Ovary (tissue), 3 donors: ENCODE measurements at regions not wholly inside any gene's neighbourhood (a gene's known extent, or its start where the extent isn't known, plus 50 kb on each side); places are given as distances from the start of the nearest gene placed in this dataset.

Experiments used
- CTCF ChIP-seq, 3 donors: fragments of 450-650 bp in 2 of 3; fragments of 200-600 bp in 1 of 3; IDR thresholded peaks; one replicate each; pipeline versions ENCODE4 v1.5.1 to v1.8.0; 2016 to 2022; ENCODE audit warnings: antibody characterized with exemption in 3 of 3, mild to moderate bottlenecking in 1 of 3
- EP300 ChIP-seq: sonication (generic); formaldehyde crosslinking; IDR thresholded peaks from one replicate; pipeline ENCODE4 v1.6.1; 2017; ENCODE audit warnings: antibody characterized with exemption
- POLR2A ChIP-seq: fragments of 450-650 bp; IDR thresholded peaks from one replicate; pipeline ENCODE4 v1.6.1; 2017; ENCODE audit warnings: antibody characterized with exemption, mild to moderate bottlenecking, moderate library complexity
- donor health status: DM: no; HTN: no; CAD: no.

GRCh38 chr2:33786881-33787280 is 187.8 kb upstream of the FAM98A start:
- TF ChIP-seq CTCF (IDR thresholded peaks at IDR 0.05) = no peak
- no peak for TF ChIP-seq POLR2A
- TF ChIP-seq EP300 = no peak
